ENCODE measurements at regions not wholly inside any gene's neighbourhood (a gene's known extent, or its start where the extent isn't known, plus 50 kb on each side); places are given as distances from the start of the nearest gene placed in this dataset.

GRCh38 chr2:120904830-120905234, 169.2 kb downstream of the GLI2 start:
- TF ChIP-seq CTCF (IDR thresholded peaks at IDR 0.05), result no peak
- no peak for TF ChIP-seq POLR2A (IDR thresholded peaks at IDR 0.05)
- TF ChIP-seq EP300 (IDR thresholded peaks at IDR 0.05), result no peak
